DMS153 treated with DMSO at 0.1 percent for 48 hours (cell line): ENCODE measurements at regions not wholly inside any gene's neighbourhood (a gene's known extent, or its start where the extent isn't known, plus 50 kb on each side); places are given as distances from the start of the nearest gene placed in this dataset.

Experiments
- DNase-seq: peaks from one replicate; lab custom pipeline; 2025; ENCODE audit not compliant: unreplicated experiment; lab: John Stamatoyannopoulos, UW

DNA sequence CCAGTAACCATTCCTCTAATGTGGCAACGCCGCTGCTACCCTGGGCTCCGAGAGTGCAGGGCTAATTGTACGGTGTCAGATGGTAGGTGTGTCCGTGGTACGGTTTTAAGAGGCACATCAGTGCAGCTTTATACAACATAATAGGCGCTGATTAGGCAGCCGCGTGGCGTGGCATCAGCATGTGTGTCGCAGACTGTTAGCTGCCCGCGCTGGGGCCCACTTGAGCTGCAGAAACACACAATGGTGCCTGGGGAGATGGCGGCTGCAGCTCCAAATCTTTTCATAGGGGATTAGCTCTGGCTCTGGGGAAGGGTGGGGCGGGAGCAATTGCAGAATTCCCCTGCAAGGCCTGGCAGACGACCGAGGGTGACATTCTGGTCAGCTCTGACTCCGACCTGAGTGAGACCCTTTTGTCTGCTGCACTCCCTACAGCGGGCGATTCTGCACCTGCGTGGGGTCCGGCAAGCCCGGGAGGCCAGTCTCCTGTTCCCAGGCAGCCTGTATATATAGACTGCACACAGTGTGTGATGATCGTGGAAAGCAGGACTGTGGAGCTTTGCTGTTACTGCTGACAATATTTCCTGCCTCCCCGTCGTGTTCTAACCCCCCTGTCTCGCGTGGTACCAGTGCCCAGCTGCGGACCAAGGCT is 722.7 kb upstream of the CELF2 start:
- DNase-seq: no peak

DNA sequence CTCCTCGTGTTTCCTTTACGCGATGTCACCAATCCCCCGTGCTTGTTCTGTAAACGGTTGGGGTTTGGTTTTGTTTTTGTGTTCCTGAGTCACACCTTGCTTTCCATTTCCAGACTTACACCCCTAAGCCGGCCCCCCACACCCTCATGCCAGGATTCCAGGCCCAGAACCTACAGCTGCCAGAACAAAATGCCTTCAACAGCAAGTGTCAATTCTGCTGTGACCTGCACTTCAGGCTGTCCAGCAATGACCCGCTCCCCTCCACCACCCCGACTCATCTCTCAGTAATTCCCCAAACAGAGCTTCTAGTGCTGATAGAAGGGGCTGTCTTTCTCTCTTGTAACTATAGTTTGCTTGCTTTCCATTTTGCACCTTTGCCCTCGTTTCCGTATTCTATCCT is 722.1 kb upstream of the CELF2 start:
- DNase-seq: no peak

DNA sequence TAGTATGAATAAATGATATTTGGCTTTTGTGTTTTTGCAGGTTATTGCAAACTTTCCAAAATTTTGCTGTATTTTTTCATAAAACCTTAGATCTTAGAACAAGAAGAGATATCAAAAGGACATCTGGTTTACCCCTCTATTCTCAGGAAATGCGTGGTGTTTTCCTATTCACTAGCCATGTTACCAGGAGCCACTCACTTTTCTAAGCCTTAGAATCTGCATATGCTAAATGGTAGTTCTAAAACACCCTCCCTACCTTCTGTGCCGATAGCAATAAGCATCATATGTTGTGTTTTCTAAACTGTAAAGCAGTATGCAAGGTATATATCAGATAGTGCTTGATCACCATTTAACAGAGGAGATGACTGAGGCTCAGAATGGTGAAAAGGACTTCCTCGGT is 715.0 kb upstream of the CELF2 start:
- DNase-seq: no peak

DNA sequence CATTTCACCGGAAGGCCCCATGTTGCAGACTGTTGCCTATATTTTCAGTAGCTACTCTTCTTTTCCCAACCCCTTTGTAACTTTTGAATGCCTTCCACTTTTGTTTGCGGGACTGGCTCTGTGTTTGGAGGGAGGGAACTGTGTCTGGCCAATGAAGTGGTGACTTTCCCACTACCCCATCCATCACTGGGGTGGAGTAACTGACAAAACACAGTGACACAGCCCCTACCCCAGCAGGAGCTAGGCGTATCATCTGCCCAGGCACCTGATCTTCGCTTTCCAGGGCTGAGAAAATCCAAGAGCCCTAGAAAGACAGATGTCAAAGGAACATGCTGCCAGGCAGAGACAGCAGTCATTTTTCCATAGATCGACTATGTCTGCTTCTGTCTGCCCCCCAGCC is 710.6 kb upstream of the CELF2 start:
- no peak for DNase-seq

- DNase-seq: no peak
These were observed 710.1 kb upstream of the CELF2 start for GRCh38 chr10:10307551-10307950.

DNA sequence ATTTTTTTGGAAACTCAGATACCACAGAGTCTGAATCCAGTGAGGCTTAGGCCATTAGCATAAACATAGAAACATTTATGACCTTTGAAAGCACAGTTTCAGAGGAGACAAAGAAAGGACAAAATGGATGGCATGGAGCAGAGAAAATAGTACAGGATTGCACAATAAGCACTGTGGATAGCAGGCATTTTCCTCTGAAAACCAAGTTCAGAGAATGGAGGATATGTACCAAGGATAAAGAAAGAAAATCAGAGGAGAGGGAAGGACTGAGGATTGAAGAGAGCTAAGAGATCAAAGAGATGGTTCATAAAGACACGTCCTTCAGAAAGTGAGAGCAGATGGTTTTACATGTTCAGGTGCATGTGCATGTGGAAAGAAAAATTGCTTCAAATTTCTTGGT is 707.2 kb upstream of the CELF2 start:
- DNase-seq: no peak

DNA sequence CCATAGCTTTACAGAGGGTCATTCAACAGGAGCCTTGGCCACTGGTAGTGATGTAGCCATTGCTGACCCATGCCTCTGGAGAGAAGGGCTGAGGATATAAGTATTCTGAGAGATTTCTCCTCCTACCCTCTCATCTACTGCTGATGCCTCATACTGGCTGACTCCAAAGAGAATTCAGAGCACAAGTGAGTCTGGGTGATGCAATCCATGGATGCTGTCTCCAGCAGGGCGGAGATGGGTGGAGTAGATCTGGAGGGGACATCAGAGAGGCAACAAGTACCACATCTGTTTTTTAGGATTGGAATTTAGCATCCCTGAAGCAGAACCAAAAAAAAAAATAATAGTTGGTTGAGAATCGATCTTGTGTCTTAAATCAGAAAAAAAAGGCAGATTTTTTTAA is 705.7 kb upstream of the CELF2 start:
- DNase-seq: no peak

DNA sequence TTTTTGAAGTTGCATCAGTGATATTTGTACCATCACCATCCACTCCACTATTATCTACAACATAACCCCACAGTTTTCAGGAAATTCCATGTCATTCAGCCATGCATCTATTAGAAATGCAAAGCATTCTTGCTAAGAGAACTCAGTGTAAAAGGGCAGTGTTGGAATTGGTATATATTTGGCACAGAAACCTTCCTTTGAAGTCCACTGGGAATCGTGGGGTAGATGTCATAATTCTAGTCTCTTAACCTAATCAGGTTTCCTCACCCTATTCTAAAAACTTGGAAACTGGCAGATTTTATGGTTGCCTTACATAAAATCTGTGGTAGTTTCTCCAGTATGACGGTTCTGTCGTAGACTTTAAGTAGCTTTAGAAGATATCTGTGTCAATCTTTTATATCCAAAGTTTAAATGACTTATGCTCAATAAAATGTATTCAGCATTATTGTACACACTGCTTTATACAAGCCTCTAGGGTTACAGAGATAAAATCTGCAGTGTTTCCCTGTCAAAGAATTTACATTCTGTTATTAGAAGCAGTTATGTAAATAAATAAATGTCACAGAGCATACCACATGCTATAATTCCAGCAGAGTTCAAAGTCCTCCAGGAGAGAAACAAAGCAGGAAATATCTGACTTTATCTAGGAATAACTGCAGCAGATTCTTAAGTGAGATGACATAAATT is 704.4 kb upstream of the CELF2 start:
- no peak for DNase-seq

- no peak for DNase-seq
These were observed 703.0 kb upstream of the CELF2 start for GRCh38 chr10:10314626-10315025.

DNA sequence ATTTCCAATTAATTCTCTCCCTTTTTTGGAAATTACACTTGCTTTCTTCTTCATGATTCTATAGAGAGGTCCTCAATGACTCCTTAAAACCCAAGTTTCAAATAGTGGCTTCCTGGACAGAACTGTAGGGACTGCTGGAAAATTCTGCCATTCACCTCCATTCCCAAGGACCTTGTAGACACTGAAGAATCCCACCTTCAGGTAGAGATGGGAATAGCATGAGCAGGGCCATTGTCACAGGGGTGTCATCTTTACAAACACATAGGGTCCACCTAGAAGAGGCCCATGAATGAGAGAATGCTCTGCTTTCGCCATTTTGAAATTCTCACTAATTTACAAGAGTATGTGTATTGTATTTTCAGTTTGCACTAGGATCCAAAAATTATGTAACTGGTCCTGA is 701.7 kb upstream of the CELF2 start:
- DNase-seq: no peak

DNA sequence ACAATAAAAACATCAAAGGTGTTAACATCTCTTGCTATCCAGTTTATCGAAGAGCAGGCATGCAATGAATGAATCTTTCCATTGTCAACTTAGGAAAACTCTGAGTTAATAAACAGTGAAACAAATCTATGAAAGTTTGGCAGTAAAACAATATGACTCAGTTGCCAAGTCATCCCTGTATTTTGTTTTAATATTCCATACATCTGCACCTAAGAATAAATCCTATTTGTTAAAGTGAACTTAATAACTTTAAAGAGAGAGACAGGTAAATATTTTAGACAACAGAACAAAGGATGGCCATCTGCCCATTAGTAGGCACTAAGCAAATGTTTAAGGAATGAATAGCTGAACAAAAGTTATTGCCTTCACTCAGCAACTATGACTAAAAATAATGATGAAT is 700.5 kb upstream of the CELF2 start:
- DNase-seq: no peak

DNA sequence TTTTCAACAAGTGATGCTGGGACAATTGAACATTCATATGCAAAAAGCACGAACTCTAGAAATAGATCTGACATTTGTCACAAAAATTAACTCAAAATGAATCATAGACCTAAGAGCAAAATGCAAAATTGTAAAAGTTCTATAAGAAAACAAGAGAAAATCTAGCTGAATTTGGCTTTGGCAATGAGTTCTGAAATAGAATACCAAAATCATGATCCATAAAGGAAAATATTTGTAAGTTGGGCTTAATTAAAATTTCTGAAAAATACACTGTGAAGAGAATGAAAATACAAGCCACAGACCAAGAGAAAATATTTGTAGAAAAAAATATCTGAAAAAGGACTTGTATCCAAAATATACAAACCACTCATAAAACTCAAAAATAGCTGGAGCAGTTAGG is 698.8 kb upstream of the CELF2 start:
- no peak for DNase-seq

GRCh38 chr10:10320956-10321355 is 696.7 kb upstream of the CELF2 start:
- no peak for DNase-seq

DNA sequence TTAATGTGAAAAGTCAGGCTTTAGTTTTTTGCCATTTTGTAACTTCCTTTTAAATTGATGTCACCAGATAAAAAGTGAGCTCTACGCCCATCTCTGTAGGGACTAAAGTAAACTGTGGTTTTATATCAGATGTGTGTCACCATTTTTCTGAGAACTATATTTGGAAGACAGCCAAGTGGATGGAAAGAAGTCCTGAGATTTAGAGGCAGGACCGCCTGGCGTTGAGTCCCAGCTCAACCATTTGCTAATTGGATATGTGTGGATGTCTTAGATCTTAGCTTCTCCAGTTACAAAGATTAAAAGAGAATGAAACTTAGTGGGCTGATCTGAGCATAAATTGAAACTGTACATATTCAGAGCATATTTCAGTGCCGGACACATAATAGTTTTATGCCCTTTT is 691.6 kb upstream of the CELF2 start:
- DNase-seq: no peak

DNA sequence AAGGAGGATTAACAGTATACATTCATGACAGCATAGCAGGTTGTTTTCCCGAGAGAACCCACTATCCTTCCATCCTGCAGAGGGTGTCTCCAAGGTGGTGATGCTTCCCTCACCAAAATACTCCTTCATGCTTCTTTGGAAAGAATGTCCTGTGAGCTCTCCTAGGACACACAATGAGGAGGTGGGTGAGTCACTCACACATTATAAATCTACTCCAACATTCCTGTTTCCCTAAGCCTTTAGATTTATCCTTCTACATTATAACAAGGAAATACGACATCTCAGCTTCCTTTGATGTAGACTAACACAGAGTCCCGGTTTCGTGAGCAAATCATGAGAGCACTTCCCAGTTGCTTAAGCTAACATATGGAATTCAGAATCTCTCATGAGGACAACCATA is 689.7 kb upstream of the CELF2 start:
- no peak for DNase-seq

DNA sequence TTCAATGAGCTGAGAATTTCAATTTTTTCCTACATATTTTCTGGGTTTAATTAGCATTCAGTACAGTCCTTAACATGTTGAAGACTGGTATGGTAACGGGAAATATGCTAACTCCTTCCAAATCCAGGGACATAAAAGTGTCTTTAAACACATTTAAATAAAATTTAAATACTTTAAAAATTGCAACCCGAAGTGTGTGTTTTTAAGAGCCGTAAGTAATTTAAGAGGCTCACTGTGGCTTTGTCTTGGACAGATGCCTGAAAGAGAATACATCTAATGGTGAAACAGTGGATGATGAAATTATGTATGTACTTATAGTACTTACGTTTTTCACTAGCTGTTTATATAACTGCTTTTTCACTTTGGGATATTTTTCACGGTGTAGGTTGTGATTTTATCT is 687.3 kb upstream of the CELF2 start:
- no peak for DNase-seq

DNA sequence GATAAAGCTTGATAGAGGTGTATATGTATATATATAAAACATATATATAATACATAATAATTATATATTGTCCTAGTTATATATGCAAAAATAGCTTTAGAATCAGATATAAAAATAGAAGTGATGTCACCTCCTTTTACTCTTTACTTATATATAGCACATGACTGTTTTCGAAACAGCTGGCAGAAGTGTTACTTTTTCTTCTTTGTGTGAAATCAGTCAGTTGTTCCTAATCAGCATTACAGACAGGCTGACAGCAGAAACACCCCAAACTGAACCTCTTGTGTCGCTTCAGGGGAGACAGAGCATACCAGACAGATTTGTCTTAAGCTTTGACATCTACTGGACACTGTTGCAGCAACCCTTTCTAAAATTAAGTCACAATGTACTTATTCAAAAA is 684.9 kb upstream of the CELF2 start:
- no peak for DNase-seq

DNA sequence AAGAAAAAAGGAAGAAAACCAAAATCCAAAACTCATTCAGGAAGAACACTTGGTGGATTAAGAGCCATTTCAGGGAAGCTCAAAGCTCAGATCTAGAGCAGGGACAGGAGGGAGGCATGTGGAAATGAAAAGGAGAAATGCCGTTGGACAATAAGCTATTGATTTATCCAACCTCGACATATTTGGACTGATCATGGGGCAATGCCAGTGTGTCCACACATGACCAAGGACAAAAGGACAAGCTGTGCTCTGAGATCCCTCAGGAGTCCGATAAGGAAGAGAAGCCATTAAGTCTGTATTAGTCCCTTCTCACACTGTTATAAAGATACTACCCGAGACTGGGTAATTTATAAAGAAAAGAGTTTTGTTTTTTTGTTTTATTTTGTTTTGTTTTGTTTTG is 684.0 kb upstream of the CELF2 start:
- DNase-seq: no peak

GRCh38 chr10:10338339-10338738 is 679.3 kb upstream of the CELF2 start:
- DNase-seq: no peak

GRCh38 chr10:10346390-10347150 is 671.1 kb upstream of the CELF2 start:
- DNase-seq: no peak

GRCh38 chr10:10350050-10350449 is 667.6 kb upstream of the CELF2 start:
- no peak for DNase-seq

GRCh38 chr10:10351451-10351850 is 666.2 kb upstream of the CELF2 start:
- no peak for DNase-seq
